Choroid plexus epithelial cell (primary cell): ENCODE measurements at regions not wholly inside any gene's neighbourhood (a gene's known extent, or its start where the extent isn't known, plus 50 kb on each side); places are given as distances from the start of the nearest gene placed in this dataset.
A peak's percentile ranks its signal among the peaks of the same experiment; 100 is the strongest.

Experiments used
- DNase-seq: peaks from one replicate; pipeline ENCODE4 v3.0.0-alpha.2; 2010; ENCODE audit warnings: low read depth
- H3K4me3 ChIP-seq: 2 replicates; pipeline ENCODE4 v1.5.1; 2011; ENCODE audit warnings: low read depth, mild to moderate bottlenecking, control low read depth, low read length, moderate library complexity
- CTCF ChIP-seq: conservative IDR thresholded peaks from 2 replicates; pipeline ENCODE4 v1.5.1; 2011; ENCODE audit warnings: low read depth, mild to moderate bottlenecking, control low read depth, inconsistent platforms, low read length, moderate library complexity

GRCh38 chr4:43243433-43244116 is 351.1 kb downstream of the GRXCR1 start:
- no peak for TF ChIP-seq CTCF
- DNase-seq, result no peak
- H3K4me3 ChIP-seq, result no peak overlapping the region

DNA sequence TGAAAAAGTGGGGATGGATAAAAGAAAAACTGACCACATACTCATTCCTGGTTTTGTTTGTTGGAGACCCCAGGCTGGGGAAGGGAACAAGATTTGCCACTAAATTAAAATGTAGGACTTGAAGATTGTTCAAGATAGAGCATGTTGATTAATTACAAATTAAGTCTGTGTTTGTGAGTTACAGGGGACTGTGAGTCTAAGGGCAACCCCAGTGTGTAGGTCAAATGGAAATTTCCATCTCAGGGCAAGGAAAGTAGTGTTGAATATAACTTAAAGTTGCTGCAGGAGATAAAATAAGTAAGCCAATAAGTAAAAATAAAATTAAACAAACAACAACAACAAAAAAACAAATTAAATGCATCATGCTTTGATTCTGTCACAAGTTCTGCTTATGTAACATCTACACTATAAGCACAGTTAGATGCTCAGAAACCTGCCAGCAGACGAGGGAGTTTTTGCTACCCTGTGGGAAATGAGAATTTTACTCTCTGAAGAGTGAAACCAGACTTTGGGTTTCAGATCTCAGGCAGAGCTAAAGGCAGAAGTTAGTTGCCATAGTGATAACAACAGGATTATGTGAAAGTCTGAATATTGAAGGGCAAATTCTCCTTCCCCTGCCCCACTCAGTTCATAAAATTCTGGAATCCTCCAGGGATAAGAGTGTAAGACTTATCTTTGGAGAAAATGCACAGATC is 352.3 kb downstream of the GRXCR1 start:
- TF ChIP-seq CTCF, result no peak
- no peak overlapping the region for H3K4me3 ChIP-seq
- DNase-seq, result no peak

GRCh38 chr4:43251841-43252240 is 359.3 kb downstream of the GRXCR1 start:
- DNase-seq, result peak; percentile 50
- TF ChIP-seq CTCF, result no peak
- H3K4me3 ChIP-seq, result no peak overlapping the region

- DNase-seq, result peak; percentile 13
- TF ChIP-seq CTCF, result no peak
- no peak overlapping the region for H3K4me3 ChIP-seq
These were observed 361.0 kb downstream of the GRXCR1 start for GRCh38 chr4:43253541-43253940.

DNA sequence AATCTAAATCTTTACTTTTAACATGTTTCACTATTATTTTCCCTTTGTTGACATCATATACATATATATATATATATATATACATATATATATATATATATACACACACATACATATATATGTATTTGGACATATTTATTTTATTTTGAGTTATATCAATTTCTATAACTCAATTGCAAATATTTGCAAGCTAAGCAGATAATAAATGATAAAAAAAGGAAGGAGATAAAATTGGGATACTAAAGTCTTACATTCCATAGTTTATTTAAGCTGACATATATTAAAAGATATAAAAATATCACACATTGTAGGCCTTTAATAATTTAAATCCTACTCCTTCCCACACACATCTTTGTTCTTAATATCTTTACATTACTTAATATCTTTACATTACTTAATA is 372.2 kb downstream of the GRXCR1 start:
- no peak for TF ChIP-seq CTCF

GRCh38 chr4:43271946-43272345 is 379.4 kb downstream of the GRXCR1 start:
- no peak for DNase-seq
- TF ChIP-seq CTCF, result no peak
- no peak overlapping the region for H3K4me3 ChIP-seq

More for the DNA sequence above, 372.2 kb downstream of the GRXCR1 start:
- no peak for DNase-seq
- H3K4me3 ChIP-seq, result no peak overlapping the region

DNA sequence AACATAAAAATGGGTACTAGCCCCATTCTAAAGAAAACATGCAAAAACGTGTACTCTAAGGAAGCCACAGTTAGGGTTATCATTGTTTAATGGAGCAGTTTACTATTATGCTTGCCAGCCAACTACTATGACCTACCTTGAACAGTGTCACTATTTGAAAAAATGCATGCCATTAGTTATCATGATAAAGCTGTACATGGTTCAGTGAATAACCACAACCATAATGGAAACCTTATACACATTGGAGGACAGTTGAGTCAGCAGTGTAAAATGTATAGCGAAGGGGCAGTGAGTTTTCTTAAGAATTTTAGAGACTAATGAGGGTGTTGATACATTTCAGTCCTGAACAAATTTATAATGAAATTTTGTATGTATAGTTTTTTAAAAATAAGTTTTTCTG is 381.9 kb downstream of the GRXCR1 start:
- DNase-seq, result no peak
- no peak for TF ChIP-seq CTCF
- no peak overlapping the region for H3K4me3 ChIP-seq
